Astrocyte (in vitro differentiated cells and primary cell): ENCODE measurements at regions not wholly inside any gene's neighbourhood (a gene's known extent, or its start where the extent isn't known, plus 50 kb on each side); places are given as distances from the start of the nearest gene placed in this dataset.
"Not testable (repeated sequence)": the region's sequence is repeated elsewhere in the genome, so short reads cannot be mapped to it uniquely, and the experiment has no call there.

Source experiments
- DNase-seq: peaks from one replicate; pipeline ENCODE4 v3.0.0-alpha.2; 2010; ENCODE audit warnings: low read depth
- FAIRE-seq: peaks from 2 replicates; lab custom pipeline; 2011; peaks lifted over from hg19 to GRCh38; lab: Jason Lieb, UNC
- H2AFZ ChIP-seq: 2 replicates; pipeline ENCODE4 v1.6.0; 2012; ENCODE audit warnings: low read depth, low read length, inconsistent platforms
- H3K27ac ChIP-seq: 2 replicates; pipeline ENCODE4 v1.5.1; 2011; ENCODE audit warnings: low read depth, low read length, inconsistent platforms
- H3K27me3 ChIP-seq: 2 replicates; pipeline ENCODE4 v1.6.0; 2011; ENCODE audit warnings: low read length, inconsistent platforms; ENCODE audit not compliant: insufficient read depth
- H3K36me3 ChIP-seq: 2 replicates; pipeline ENCODE4 v1.5.1; 2011; ENCODE audit warnings: low read length, inconsistent platforms; ENCODE audit not compliant: insufficient read depth
- H3K4me1 ChIP-seq: 2 replicates; pipeline ENCODE4 v1.5.1; 2011; ENCODE audit warnings: low read length, inconsistent platforms; ENCODE audit not compliant: insufficient read depth
- H3K4me2 ChIP-seq: 2 replicates; pipeline ENCODE4 v1.6.0; 2012; ENCODE audit warnings: low read length, inconsistent platforms
- H3K4me3 ChIP-seq: 2 replicates; pipeline ENCODE4 v1.5.1; 2011; ENCODE audit warnings: low read depth, mild to moderate bottlenecking, low read length, inconsistent platforms; ENCODE audit not compliant: insufficient read depth
- H3K79me2 ChIP-seq: 2 replicates; pipeline ENCODE4 v1.6.0; 2012; ENCODE audit warnings: mild to moderate bottlenecking, low read length, inconsistent platforms; ENCODE audit not compliant: insufficient read depth
- H3K9ac ChIP-seq: 2 replicates; pipeline ENCODE4 v1.6.0; 2012; ENCODE audit warnings: mild to moderate bottlenecking, low read length, inconsistent platforms
- H3K9me3 ChIP-seq: 2 replicates; pipeline ENCODE4 v1.5.1; 2012; ENCODE audit warnings: low read depth, mild to moderate bottlenecking, low read length, inconsistent platforms; ENCODE audit not compliant: insufficient read depth
- H4K20me1 ChIP-seq: 2 replicates; pipeline ENCODE4 v1.6.0; 2012; ENCODE audit warnings: low read length, inconsistent platforms; ENCODE audit not compliant: insufficient read depth
- H3K27ac Mint-ChIP-seq: one replicate; pipeline ENCODE4 v1.8.0; 2021; ENCODE audit warnings: mild to moderate bottlenecking, mixed read lengths; ENCODE audit not compliant: unreplicated experiment
- H3K27me3 Mint-ChIP-seq: one replicate; pipeline ENCODE4 v1.8.0; 2021; ENCODE audit warnings: low read depth, mixed read lengths; ENCODE audit not compliant: unreplicated experiment
- H3K36me3 Mint-ChIP-seq: one replicate; pipeline ENCODE4 v1.8.0; 2021; ENCODE audit warnings: low read depth, mixed read lengths; ENCODE audit not compliant: unreplicated experiment
- H3K4me1 Mint-ChIP-seq: one replicate; pipeline ENCODE4 v1.8.0; 2021; ENCODE audit warnings: low read depth, mixed read lengths; ENCODE audit not compliant: unreplicated experiment
- H3K4me3 Mint-ChIP-seq: one replicate; pipeline ENCODE4 v1.8.0; 2021; ENCODE audit warnings: mild to moderate bottlenecking, moderate library complexity, mixed read lengths; ENCODE audit not compliant: unreplicated experiment
- H3K9me3 Mint-ChIP-seq: one replicate; pipeline ENCODE4 v1.8.0; 2021; ENCODE audit warnings: mild to moderate bottlenecking, mixed read lengths; ENCODE audit not compliant: unreplicated experiment

DNA sequence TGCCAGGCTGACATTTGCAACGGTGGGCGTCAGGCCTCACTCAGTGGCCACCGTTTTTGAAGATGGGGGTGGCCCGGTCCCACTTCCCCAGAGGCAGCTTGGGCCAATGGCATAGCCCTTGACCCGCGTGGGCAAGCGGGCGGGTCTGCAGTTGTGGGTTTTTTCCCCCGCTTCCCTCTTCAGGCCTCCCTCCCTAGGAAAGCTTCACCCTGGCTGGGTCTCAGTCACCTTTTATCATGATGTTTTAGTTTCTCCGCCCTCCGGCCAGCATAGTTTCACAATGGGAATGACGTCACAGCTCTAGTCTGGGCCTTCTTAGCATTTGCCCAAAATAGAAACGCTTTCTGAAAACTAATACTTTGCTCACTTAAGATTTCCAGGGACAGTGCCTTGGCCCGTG lies 3909.3 kb upstream of the OR11H1 start:
- H3K9me3 ChIP-seq, H3K27me3 ChIP-seq, H2AFZ ChIP-seq, H3K27me3 Mint-ChIP-seq, H3K27ac ChIP-seq, H4K20me1 ChIP-seq, H3K4me1 Mint-ChIP-seq, H3K36me3 ChIP-seq, H3K79me2 ChIP-seq, H3K4me1 ChIP-seq, H3K9ac ChIP-seq, FAIRE-seq, DNase-seq, H3K27ac Mint-ChIP-seq, H3K36me3 Mint-ChIP-seq, H3K4me2 ChIP-seq, H3K4me3 Mint-ChIP-seq, H3K4me3 ChIP-seq: not testable (repeated sequence)
- peaks cover 49% of the 10 kb centered on the region for H3K9me3 Mint-ChIP-seq

DNA sequence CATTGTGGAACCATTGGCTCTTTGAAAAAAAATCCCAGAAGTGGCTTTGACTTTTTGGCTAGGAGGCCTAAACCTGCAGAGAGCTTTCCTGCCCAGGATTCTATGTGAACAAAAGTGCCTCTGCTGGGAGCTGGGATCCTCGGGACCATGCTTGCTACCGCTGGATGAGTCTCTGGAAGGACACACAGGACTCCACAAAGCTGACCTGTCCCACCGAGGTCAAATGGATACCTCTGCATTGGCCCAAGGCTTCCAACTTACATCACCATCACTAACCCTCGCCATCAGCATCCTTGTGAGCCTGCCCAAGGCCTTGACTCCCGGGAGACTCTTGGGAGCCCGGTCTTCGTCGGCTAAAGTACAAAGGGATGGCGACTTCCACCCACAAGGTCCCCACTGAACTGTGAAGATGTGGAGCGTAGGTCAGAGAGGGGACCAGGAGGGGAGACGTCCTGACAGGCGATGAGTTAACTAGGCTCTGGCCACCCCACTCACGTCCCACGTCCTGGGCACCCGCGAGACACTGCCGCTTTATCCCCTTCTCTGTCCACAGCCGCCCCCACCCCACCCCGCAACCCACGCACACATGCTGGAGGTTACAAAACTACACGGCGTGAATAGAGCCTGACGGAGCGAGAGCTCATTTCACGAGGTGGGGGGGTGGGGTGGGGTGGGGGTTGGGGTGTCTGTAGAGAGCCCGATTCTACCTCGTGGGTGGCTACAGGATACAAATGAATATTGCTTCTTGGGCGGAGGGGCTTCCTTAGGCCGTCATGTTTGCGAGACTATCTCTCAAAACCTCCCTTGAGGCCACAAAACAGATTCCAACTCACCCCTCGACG lies 3906.8 kb upstream of the OR11H1 start:
- not testable (repeated sequence) for H3K4me1 Mint-ChIP-seq, H3K4me2 ChIP-seq, H3K4me3 Mint-ChIP-seq, H3K79me2 ChIP-seq, H3K27ac ChIP-seq, H4K20me1 ChIP-seq, H2AFZ ChIP-seq, DNase-seq, H3K9ac ChIP-seq, H3K36me3 ChIP-seq, H3K27me3 Mint-ChIP-seq, H3K27me3 ChIP-seq, H3K9me3 ChIP-seq, H3K36me3 Mint-ChIP-seq, H3K4me3 ChIP-seq, H3K27ac Mint-ChIP-seq, FAIRE-seq, H3K4me1 ChIP-seq
- H3K9me3 Mint-ChIP-seq = peaks cover 48% of the 10 kb centered on the region

DNA sequence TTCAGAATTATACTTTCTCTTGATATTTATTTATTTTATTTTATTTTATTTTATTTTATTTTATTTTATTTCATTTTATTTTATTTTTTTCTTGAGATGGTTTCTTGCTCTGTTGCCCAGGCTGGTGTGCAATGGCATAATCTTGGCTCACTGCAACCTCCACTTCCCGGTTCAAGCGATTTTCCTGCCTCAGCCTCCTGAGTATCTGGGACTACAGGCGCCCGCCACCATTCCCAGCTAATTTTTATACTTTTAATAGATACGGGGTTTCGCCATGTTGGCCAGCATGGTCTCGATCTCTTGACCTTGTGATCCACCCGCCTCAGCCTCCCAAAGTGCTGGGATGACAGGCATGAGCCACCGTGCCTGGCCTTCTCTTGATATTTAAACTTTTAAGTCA lies 3905.2 kb upstream of the OR11H1 start:
- not testable (repeated sequence) for H3K36me3 Mint-ChIP-seq, H4K20me1 ChIP-seq, H3K4me1 ChIP-seq, H3K27ac ChIP-seq, H3K4me1 Mint-ChIP-seq, H2AFZ ChIP-seq, FAIRE-seq, DNase-seq, H3K79me2 ChIP-seq, H3K36me3 ChIP-seq, H3K9ac ChIP-seq, H3K27me3 ChIP-seq, H3K4me2 ChIP-seq, H3K9me3 ChIP-seq, H3K4me3 Mint-ChIP-seq, H3K27me3 Mint-ChIP-seq, H3K27ac Mint-ChIP-seq, H3K4me3 ChIP-seq
- peaks cover 42% of the 10 kb centered on the region for H3K9me3 Mint-ChIP-seq

DNA sequence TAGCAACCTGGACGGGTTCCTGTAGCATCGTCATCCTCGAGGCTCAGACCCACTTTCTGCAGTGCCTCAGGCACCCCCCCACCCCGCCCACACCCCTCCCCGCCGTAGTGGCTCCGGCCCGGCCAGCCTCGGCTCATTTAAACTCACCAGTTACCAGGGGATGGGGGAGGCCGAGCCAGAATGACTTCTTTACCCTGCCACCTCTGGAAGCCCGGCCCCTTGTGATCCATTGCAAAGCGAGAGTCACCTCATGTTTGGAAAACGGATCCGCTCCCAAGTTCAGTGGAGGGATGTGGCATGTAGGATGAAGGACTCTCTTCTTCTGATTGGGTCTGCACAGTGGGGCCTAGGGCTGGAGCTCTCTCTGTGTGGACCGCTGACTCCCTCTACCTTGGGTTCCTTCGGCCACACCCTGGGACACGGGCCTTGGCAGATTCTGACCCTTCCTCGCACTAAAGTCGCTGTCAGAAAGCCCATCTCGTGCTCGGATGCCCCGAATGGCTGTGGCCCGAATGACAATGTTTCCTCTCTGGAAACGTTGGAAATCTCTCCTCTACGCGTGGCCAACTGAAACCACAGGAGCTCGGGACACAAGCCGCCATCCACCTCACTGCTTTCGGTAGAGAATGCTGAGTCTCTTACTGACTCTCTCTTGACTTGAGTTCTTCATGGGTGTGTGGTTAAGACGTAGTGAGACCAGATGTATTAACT lies 3902.1 kb upstream of the OR11H1 start:
- not testable (repeated sequence) for H3K27ac ChIP-seq, H3K27ac Mint-ChIP-seq, FAIRE-seq, H3K27me3 Mint-ChIP-seq, H3K4me2 ChIP-seq, H3K4me1 Mint-ChIP-seq, H3K36me3 Mint-ChIP-seq, H3K79me2 ChIP-seq, H3K36me3 ChIP-seq, H2AFZ ChIP-seq, H3K4me3 ChIP-seq, H4K20me1 ChIP-seq, H3K27me3 ChIP-seq, DNase-seq, H3K4me3 Mint-ChIP-seq, H3K4me1 ChIP-seq, H3K9ac ChIP-seq
- peaks cover 34% of the 10 kb centered on the region for H3K9me3 Mint-ChIP-seq
- peaks cover 24% of the 10 kb centered on the region for H3K9me3 ChIP-seq
